Panc1 (cell line): ENCODE measurements at regions not wholly inside any gene's neighbourhood (a gene's known extent, or its start where the extent isn't known, plus 50 kb on each side); places are given as distances from the start of the nearest gene placed in this dataset.

Experiments
- ATAC-seq: fragments of 200-7000 bp; cut with Tn5 transposase; 2 replicates; pipeline ENCODE4 v1.9.1; 2020; ENCODE audit warnings: mild to moderate bottlenecking, moderate library complexity
- BruUV-seq: library from RNA; stranded (reverse); fragments of 400-500 nt; replicated peaks from 2 replicates; lab custom pipeline; 2021; lab: Mats Ljungman, UMichigan
- CTCF ChIA-PET: fragments of 300-600 bp; sonication (Branson Sonifier 250); formaldehyde crosslinking; loops from one replicate; lab custom pipeline; 2022; ENCODE audit warnings: antibody characterized with exemption; lab: Charles Lee
- POLR2A ChIA-PET: fragments of 300-600 bp; sonication (Branson Sonifier 250); formaldehyde crosslinking; loops from one replicate; lab custom pipeline; 2022; ENCODE audit warnings: antibody characterized with exemption; lab: Charles Lee
- DNase-seq: peaks from one replicate; pipeline ENCODE4 v3.0.0-alpha.2; 2010; ENCODE audit warnings: low read depth, low spot score
- H3K27ac ChIP-seq: 2 replicates; pipeline ENCODE4 v1.5.1; 2011; ENCODE audit warnings: mild to moderate bottlenecking, low read length, inconsistent platforms
- H3K27me3 ChIP-seq: fragments of 200-500 bp; sonication (Bioruptor generic); 2 replicates; pipeline ENCODE4 v1.6.0; 2014; ENCODE audit warnings: low read length, inconsistent platforms; ENCODE audit not compliant: control insufficient read depth, insufficient read depth
- H3K36me3 ChIP-seq: fragments of 200-500 bp; sonication (Bioruptor generic); 2 replicates; pipeline ENCODE4 v1.5.1; 2014; ENCODE audit warnings: inconsistent platforms, mild to moderate bottlenecking, low read length, moderate library complexity; ENCODE audit not compliant: control insufficient read depth, insufficient read depth
- H3K4me1 ChIP-seq: 2 replicates; pipeline ENCODE4 v1.5.1; 2011; ENCODE audit warnings: inconsistent platforms, mild to moderate bottlenecking, low read length, moderate library complexity; ENCODE audit not compliant: control insufficient read depth, insufficient read depth
- H3K4me3 ChIP-seq, 2 experiments: 2 replicates each; pipeline ENCODE4 v1.5.1; 2011 to 2012; ENCODE audit warnings: low read depth in 2 of 2, low read length in 2 of 2, mild to moderate bottlenecking in 2 of 2, inconsistent platforms in 1 of 2, moderate library complexity in 1 of 2
- H3K9me3 ChIP-seq: fragments of 200-500 bp; sonication (Bioruptor generic); 2 replicates; pipeline ENCODE4 v1.5.1; 2014; ENCODE audit warnings: low read depth, mild to moderate bottlenecking, inconsistent platforms, low read length, moderate library complexity; ENCODE audit not compliant: control insufficient read depth, insufficient read depth
- POLR2AphosphoS5 ChIP-seq: IDR thresholded peaks from 2 replicates; pipeline ENCODE4 v1.6.1; 2012; ENCODE audit warnings: mild to moderate bottlenecking, low read depth, low read length, moderate library complexity
- SIN3A ChIP-seq: IDR thresholded peaks from 2 replicates; pipeline ENCODE4 v1.6.1; 2012; ENCODE audit warnings: low read depth, mild to moderate bottlenecking, low read length, moderate library complexity, borderline replicate concordance; ENCODE audit not compliant: insufficient read depth
- TCF7L2 ChIP-seq: IDR thresholded peaks from 2 replicates; pipeline ENCODE4 v1.6.1; 2011; ENCODE audit warnings: mild to moderate bottlenecking, low read depth, low read length, inconsistent platforms
- in situ Hi-C: cut with HindIII; loops from 2 replicates; pipeline ENCODE4 v1.10.0; 2016; ENCODE audit warnings: low sequenced_read_pairs, low pct_unique_long_range_greater_than_20kb
- intact Hi-C: fragments of 100-400 bp; cut with micrococcal nuclease; formaldehyde crosslinking; loops from one replicate; pipeline ENCODE4 v1.10.0; 2022; ENCODE audit not compliant: unreplicated experiment
- TF ChIP-seq, protein P1 (sequence below), 2 experiments: IDR thresholded peaks; 2 replicates each; pipeline ENCODE4 v1.6.1; 2011 to 2012; ENCODE audit warnings: low read depth in 2 of 2, control low read depth in 1 of 2, low read length in 1 of 2, mild to moderate bottlenecking in 1 of 2, moderate library complexity in 1 of 2; ENCODE audit not compliant: insufficient read depth in 1 of 2
- TF ChIP-seq, protein P2 (sequence below): fragments of 450-650 bp; IDR thresholded peaks from 2 replicates; pipeline ENCODE4 v1.5.1; 2017; ENCODE audit warnings: mild to moderate bottlenecking

- H3K4me1 ChIP-seq = no peaks in the 10 kb centered on the region
- POLR2A ChIA-PET = no interaction called here
- intact Hi-C loops = no loop called here
Measured at GRCh38 chr4:135268369-135268768, 1066.8 kb upstream of the PABPC4L start.

DNA sequence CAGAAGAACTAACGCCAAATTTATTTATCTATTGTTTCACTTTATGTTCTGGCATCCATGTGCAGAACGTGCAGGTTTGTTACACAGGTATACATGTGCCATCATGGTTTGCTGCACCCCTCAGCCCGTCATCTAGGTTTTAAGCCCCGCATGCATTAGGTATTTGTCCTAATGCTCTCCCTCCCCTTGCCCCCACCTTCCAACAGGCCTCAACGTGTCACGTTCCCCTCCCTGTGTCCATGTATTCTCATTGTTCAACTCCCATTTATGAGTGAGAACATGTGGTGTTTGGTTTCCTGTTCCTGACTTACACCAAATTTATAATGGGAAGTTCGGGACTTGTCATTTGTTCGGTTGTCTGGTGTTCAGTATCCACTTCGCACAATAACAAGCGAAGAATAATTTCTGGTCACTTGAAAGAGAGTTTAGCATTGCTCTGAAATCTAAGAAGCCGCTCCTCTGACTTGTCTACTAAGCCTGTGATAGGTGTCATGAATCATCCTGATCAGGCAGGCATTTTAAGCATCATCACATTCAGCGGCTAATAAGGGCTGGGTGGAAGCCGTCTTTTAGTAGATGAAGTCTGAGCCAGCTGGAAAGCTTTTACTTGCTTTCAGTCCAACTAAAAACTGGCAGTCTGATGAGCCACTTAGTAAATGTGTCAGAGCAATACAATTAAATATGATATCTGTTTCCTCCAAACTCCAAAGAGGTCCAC lies 1065.7 kb upstream of the PABPC4L start:
- H3K27me3 ChIP-seq = no peaks in the 10 kb centered on the region
- intact Hi-C loops = no loop called here
- DNase-seq (no peak), ATAC-seq (no peak)
- CTCF ChIA-PET = no interaction called here
- no peaks in the 10 kb centered on the region for H3K4me1 ChIP-seq
- H3K36me3 ChIP-seq = no peaks in the 10 kb centered on the region
- in situ Hi-C loops = no loop called here
- H3K27ac ChIP-seq = no peak overlapping the region
- H3K4me3 ChIP-seq = no peak overlapping the region
- H3K9me3 ChIP-seq = no peaks in the 10 kb centered on the region
- POLR2A ChIA-PET = no interaction called here
- TF ChIP-seq, protein P1, sequence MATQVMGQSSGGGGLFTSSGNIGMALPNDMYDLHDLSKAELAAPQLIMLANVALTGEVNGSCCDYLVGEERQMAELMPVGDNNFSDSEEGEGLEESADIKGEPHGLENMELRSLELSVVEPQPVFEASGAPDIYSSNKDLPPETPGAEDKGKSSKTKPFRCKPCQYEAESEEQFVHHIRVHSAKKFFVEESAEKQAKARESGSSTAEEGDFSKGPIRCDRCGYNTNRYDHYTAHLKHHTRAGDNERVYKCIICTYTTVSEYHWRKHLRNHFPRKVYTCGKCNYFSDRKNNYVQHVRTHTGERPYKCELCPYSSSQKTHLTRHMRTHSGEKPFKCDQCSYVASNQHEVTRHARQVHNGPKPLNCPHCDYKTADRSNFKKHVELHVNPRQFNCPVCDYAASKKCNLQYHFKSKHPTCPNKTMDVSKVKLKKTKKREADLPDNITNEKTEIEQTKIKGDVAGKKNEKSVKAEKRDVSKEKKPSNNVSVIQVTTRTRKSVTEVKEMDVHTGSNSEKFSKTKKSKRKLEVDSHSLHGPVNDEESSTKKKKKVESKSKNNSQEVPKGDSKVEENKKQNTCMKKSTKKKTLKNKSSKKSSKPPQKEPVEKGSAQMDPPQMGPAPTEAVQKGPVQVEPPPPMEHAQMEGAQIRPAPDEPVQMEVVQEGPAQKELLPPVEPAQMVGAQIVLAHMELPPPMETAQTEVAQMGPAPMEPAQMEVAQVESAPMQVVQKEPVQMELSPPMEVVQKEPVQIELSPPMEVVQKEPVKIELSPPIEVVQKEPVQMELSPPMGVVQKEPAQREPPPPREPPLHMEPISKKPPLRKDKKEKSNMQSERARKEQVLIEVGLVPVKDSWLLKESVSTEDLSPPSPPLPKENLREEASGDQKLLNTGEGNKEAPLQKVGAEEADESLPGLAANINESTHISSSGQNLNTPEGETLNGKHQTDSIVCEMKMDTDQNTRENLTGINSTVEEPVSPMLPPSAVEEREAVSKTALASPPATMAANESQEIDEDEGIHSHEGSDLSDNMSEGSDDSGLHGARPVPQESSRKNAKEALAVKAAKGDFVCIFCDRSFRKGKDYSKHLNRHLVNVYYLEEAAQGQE (IDR thresholded peaks at IDR 0.05; ENCODE audit: insufficient read depth in 1 of 2, low read depth in 2 of 2, low read length in 1 of 2) = no peak
- no peak for TF ChIP-seq SIN3A
- no peak for TF ChIP-seq TCF7L2
- TF ChIP-seq POLR2AphosphoS5 = no peak
- no TSS peak for BruUV-seq

More at GRCh38 chr4:135268369-135268768, 1066.8 kb upstream of the PABPC4L start:
- CTCF ChIA-PET = interaction anchor here (0.7 kb wide), 1 partner anchor 108 kb away, joined by 11 read pairs; no protein-coding TSS in a partner anchor
- no peaks in the 10 kb centered on the region for H3K27me3 ChIP-seq
- no peak for DNase-seq
- ATAC-seq = no peak
- in situ Hi-C loops = no loop called here
- H3K9me3 ChIP-seq = no peaks in the 10 kb centered on the region
- TF ChIP-seq, protein P2, sequence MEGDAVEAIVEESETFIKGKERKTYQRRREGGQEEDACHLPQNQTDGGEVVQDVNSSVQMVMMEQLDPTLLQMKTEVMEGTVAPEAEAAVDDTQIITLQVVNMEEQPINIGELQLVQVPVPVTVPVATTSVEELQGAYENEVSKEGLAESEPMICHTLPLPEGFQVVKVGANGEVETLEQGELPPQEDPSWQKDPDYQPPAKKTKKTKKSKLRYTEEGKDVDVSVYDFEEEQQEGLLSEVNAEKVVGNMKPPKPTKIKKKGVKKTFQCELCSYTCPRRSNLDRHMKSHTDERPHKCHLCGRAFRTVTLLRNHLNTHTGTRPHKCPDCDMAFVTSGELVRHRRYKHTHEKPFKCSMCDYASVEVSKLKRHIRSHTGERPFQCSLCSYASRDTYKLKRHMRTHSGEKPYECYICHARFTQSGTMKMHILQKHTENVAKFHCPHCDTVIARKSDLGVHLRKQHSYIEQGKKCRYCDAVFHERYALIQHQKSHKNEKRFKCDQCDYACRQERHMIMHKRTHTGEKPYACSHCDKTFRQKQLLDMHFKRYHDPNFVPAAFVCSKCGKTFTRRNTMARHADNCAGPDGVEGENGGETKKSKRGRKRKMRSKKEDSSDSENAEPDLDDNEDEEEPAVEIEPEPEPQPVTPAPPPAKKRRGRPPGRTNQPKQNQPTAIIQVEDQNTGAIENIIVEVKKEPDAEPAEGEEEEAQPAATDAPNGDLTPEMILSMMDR = no peak
- no peak for TF ChIP-seq SIN3A
- no peak for TF ChIP-seq TCF7L2
- TF ChIP-seq, protein P1 (IDR thresholded peaks at IDR 0.05; ENCODE audit: insufficient read depth in 1 of 2, low read depth in 2 of 2, low read length in 1 of 2) = no peak
- no peak for TF ChIP-seq POLR2AphosphoS5
- no peak overlapping the region for H3K27ac ChIP-seq
- no peak overlapping the region for H3K4me3 ChIP-seq
- no TSS peak for BruUV-seq
- H3K36me3 ChIP-seq = no peaks in the 10 kb centered on the region
